ENCODE measurements at regions not wholly inside any gene's neighbourhood (a gene's known extent, or its start where the extent isn't known, plus 50 kb on each side); places are given as distances from the start of the nearest gene placed in this dataset.
A peak's percentile ranks its signal among the peaks of the same experiment; 100 is the strongest.

- no peak for TF ChIP-seq CTCF (IDR thresholded peaks at IDR 0.05; ENCODE audit: borderline replicate concordance, insufficient read depth, low read depth, low read length)
- H3K4me3 ChIP-seq (ENCODE audit: low read depth, low read length) = no peak overlapping the region
Measured at GRCh38 chr9:13431222-13431536, 151.7 kb upstream of the MPDZ start.

GRCh38 chr9:13430368-13431221, 151.1 kb upstream of the MPDZ start:
- H3K4me3 ChIP-seq (ENCODE audit: low read depth, low read length) = no peak overlapping the region
- TF ChIP-seq CTCF (IDR thresholded peaks at IDR 0.05; ENCODE audit: borderline replicate concordance, insufficient read depth, low read depth, low read length) = no peak

GRCh38 chr9:13429301-13430190, 150.1 kb upstream of the MPDZ start:
- no peak overlapping the region for H3K4me3 ChIP-seq (ENCODE audit: low read depth, low read length)
- TF ChIP-seq CTCF (IDR thresholded peaks at IDR 0.05; ENCODE audit: borderline replicate concordance, insufficient read depth, low read depth, low read length) = no peak

GRCh38 chr9:13428766-13429165, 149.3 kb upstream of the MPDZ start:
- no peak for TF ChIP-seq CTCF (IDR thresholded peaks at IDR 0.05; ENCODE audit: borderline replicate concordance, insufficient read depth, low read depth, low read length)
- H3K4me3 ChIP-seq (ENCODE audit: low read depth, low read length) = no peak overlapping the region

GRCh38 chr9:13427587-13427986, 148.1 kb upstream of the MPDZ start:
- peak; percentile 28; the same call in 1 of the 2 replicates for TF ChIP-seq CTCF (IDR thresholded peaks at IDR 0.05; ENCODE audit: borderline replicate concordance, insufficient read depth, low read depth, low read length)
- H3K4me3 ChIP-seq (ENCODE audit: low read depth, low read length) = no peak overlapping the region

- no peak overlapping the region for H3K4me3 ChIP-seq (ENCODE audit: low read depth, low read length)
- TF ChIP-seq CTCF (IDR thresholded peaks at IDR 0.05; ENCODE audit: borderline replicate concordance, insufficient read depth, low read depth, low read length) = no peak
Measured at GRCh38 chr9:13426606-13427005, 147.1 kb upstream of the MPDZ start.
